ENCODE measurements at regions not wholly inside any gene's neighbourhood (a gene's known extent, or its start where the extent isn't known, plus 50 kb on each side); places are given as distances from the start of the nearest gene placed in this dataset.

DNA sequence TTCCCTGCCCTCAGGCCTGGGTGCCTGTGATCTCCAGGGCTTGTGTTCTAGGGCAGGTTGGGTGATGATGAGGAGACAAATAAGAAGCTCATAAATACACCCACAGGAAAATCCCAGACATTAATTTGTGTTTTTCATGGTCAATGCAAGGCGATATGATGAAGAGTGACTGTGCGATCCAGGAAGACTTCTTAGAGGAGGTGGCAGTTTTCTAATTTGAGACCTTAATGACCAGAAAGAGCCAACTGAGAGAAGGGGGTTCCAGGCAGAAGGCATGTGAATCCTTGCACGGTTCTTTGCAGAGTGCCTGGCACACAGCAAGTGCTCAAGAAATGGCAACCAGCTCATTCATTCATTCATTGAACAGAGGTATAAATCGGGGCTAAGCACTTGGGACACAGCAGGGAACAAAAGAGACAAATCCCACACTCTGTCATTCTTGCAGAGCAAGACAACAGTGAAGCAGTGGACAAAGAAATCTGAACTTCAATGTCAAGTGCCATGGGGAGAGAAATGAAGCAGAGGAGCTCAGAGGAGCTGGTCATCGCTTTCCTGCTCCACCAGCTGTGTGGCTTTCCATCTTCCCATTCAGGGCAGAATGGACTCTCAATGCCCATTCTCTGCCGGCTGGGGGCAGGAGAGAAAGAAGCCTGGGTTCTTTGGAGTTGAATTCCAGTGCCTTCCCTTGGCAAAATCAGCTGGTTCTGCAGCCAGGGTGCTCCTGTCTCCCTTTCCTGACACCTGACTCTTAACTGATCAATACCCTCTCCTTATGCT lies 128.3 kb downstream of the AACS start:
- DNase-seq = no peak

DNA sequence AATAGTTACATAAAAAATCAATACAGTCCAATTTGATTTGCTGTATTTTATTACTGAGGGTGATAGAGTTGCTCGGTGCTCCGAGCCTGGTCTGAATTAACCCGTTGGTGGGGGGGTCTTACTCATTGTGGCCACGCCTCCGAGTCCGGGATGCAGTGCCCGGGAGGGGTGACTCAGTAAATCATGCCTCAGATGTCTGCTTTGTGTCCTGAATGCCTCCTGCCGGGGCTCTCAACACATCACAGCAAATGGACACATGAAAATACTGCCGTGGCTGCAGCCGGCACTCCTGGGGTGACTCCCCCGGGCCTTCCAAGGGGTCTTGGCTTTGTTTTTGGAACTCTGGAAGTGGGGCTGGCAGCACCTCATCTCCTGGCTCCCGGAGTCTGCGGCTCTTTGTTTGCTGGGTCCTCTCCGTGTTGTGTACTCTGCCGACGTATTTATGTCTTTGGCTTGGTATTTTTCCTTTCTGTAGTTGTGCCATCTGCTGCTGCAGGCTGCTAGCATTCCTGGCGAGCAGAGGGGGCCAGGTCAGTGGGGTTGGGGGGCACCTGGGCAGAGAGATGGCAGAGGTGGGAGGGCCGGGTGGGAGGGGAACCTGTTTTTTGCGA lies 129.0 kb downstream of the AACS start:
- DNase-seq = peak; percentile 62

DNA sequence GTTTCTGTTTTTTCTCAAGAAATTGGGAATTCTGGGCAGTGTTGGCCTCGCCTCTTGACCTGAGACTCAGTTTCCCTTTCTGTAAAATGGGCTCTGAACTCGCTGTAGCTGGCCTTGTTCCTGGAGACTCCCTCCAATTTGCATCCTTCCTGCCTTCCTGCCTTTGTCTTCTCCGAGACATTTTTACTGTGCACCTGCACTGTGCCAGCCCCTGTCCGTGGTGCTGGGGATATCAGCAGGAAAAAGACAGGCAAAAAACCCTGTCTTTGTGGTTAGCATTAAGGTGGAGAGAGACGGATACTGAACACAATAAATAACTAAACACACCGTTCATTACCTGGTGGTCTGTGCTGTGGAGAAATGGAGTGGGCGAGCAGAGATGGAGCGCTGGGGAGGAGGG lies 129.8 kb downstream of the AACS start:
- no peak for DNase-seq

DNA sequence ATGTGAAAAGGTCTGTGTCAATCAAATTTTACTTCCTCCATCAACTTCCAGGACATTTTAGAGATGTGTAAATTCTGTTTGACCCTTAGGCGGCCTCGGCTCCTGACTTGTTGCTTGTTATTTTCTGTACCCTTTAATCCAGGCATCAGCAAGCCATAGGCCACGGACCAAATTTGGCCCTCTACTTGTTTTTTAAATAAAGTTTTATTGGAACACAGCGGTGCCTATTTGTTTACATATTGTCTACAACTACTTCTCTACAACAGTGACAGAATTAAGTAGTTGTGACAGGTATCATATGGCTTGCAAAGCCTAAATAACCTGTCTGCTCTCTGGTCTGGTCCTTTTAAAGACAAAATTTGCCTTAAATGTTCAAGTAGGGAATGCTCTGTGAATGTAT lies 132.1 kb downstream of the AACS start:
- no peak for DNase-seq

DNA sequence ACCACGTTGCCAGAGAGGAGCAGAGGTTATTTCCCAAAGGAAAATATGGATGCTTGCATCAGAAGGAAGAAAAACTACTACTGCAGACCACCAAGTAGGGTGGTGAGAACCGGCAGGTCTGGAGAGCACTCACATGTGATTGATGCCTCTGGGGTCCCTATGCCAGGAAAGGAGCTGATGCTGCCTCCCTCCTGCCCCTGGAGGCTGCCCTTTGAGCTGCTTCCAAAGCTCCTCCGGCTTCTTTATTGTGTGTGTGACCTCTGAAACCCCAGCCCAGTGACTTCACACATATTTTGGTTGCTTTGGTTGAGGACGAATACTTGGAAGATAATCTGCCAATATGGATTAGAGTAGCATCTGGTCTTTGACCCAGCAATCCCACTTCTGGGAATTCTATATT lies 133.4 kb downstream of the AACS start:
- peak; percentile 34 for DNase-seq

DNA sequence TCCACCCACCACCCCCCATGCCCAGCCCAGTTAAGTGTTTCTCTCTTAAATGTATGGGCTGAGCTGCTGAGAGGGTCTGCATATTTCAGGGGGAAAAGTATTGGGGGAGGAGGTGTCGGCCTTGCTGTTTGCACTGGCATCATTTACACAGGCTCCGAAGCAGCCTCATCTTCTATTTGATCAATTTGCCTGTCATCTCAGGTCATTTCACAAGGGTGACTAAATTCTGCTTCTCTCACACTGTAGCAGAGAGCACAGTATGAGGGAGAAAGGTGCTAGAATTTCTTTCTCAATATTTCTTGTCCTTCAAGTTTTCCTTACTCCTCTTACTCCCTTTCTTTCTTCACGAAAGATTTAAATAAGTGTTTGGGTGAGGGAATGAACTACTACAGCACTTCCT lies 135.9 kb downstream of the AACS start:
- DNase-seq = no peak

DNA sequence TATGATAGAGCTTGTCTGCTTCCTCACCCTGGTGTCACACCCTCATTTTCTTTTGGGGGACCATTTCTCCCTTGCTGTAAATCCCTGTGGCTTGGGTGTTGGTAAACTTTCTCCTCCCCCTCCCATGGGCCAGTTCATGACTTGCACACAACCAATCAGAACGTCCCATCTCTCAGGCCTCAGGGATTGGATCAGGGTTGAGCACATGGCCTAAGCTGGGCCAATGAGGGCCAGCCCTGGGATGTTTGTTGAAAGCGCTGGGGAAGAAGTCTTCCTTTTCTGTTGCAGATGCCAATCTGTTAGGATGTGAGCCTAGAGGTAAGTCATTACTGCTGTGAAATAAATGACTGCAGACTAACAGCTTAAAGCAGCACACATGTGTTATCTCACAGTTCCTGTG lies 136.7 kb downstream of the AACS start:
- DNase-seq = no peak

DNA sequence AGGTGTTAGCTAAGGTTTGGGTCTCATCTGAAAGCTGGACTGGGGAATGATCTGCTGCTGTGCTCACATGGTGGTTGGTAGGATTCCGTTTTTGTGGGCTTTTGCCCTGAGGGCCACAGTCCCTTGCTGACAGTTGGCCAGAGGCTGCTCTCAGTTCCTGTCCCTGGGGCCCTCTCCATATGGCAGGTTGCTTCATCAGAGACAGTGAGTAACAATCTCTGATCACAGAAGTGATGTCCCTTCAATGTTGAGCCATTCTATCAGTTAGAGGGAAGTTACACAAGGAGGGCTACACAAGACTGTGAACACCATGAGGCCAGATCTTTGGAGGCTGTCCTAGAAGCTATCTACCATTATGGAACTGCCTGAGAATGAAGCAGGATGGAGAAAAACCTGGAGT lies 137.2 kb downstream of the AACS start:
- DNase-seq = no peak

DNA sequence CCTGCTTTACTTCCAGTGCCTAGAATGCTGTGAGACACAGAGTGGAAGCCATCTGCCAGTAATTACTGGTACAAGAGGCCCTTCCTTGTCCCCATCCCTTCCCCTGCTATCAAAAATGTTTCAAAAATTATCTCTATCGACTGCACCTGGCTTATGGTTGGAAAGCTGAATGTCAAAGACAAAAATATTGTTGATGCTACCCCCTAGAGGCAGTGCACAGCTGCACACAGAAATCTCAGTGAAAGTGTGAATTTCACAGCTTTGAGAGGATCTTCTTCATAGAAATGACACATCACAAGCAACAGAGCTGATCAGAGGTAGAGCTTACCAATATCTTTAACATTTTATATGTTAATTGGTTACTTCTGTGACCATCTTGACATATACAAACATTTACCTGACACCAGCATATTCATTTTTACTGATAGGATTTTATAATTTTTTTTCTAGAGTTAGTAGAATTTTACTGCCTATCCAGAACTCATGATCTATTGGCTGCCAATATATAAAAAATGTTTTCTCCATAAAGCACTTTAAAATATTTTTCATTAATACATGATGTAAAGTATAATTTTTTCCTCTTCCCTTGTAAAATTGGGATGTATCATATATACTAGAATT lies 138.0 kb downstream of the AACS start:
- peak; percentile 22 for DNase-seq

DNA sequence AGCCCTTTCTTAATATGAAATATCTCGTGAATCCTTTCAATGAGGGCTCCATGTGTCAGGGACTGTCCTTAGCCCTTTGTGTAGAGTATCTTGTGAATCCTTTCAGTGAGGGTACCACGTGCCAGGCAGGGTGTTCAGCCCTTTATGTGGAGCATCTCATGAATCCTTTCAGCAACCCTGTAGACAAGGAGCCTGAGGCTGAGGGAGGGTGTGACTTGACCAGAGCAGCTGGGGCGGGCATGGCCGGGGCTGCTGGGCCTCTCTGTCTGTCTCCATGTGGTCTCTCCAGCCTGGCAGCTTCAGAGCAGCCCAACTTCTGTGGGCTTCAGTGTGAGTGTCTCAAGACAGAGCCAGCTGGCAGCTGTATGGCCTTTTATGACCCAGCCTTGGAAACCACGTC lies 140.2 kb downstream of the AACS start:
- DNase-seq = no peak

DNA sequence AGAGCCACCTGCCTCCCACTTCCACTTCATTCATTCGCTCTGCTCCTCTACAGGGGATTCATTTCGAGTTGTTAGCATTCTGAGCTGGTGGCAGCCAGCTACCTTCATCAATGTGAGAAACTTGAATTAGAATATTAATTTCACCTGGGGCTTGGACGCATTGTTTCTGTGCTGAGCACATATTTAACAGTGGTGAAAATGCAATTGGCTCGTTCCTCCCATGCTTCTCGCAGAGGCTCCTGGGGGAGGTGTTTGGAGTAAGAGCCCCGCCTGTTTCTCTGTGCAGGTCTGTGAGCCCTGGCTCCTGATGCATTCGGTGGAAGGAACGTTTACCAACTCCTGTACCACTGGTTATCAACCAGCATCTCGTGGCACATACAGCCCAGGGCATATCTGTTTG lies 141.5 kb downstream of the AACS start:
- no peak for DNase-seq

DNA sequence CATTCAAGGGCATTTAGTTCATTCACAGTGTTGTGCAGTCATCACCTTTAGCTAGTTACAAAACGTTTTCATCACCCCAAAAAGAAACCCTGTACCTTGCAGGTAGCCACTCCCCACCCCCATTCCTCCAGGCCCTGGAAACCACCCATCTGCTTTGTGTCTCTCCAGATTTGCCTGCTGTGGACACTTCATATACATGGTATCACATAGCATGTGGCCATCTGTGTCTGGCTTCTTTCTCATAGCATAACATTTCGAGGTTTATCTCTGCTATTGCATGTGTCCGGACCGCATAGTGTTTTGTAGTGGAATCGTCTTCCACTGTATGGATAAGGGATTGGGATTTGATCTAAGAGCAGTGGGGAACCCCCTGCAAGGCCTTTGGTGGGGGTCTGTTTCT lies 143.1 kb downstream of the AACS start:
- DNase-seq = no peak

DNA sequence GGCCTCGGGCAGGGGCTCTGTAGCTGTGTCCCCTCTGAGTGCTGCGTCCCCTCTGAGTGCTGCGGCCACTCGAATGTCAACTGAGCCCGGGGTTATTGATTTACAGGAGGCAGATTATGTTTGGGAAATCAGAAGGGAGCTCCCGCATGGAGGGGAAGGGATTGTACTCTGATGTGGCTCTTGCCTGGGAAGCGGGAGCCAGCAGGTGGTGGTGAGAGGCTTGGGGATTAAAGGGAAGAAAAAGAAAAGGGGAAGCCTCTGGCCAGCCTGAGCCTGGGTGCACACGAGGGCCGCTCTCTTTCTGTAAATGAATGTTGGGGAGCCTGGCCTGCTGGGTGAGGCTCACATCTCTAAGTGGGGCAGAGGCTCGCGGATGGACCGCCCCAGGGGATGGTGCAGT lies 143.7 kb downstream of the AACS start:
- no peak for DNase-seq

DNA sequence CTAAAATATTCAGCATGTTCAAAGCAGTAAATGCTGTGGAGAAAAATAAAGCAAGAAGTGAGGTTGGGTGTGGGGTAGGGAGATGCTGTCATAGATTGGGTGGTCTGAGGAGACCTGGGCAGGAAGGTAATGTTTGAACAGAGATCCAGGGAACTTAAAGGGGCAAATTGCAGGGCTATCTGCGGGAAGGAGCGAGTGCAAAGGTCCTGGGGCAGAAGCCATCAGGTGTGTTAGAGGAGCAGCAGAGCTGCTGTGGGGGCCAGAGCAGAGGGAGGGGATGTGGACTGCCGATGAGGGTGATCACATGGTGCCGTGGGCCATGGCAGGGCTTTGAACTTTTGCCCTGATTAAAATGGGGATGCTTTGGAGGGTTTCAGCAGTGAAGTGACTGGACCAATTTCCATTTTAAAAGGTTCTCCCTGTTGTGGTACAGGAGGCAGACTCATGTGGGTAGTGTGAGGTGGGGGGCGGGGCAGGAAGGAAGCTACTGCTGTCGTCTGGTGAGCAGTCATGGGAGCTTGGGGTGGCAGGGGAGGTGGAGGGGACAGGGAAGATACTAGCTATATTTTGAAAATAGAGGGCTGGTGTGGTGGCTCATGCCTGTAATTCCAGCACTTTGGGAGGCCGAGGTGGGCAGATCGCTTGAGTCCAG lies 145.0 kb downstream of the AACS start:
- DNase-seq = no peak

DNA sequence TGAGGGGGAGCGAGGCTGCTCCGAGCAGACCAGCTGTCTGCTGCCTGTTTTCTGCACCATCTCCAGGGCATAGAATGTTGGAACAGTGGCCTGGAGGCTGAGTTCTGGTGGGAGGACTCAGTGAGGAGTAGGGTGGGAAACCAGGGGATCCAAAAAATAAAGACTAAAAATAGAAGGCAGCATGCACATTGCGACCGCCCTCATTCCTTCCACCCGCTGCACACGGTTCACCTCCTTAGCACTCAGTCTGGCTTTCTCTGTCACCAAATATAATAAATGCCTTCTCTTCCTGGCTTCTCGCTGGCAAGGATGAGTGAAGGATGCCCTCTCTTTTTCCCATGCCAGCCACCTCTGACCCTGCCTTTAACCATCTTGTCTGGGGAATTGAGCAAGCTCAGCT lies 146.2 kb downstream of the AACS start:
- no peak for DNase-seq

DNA sequence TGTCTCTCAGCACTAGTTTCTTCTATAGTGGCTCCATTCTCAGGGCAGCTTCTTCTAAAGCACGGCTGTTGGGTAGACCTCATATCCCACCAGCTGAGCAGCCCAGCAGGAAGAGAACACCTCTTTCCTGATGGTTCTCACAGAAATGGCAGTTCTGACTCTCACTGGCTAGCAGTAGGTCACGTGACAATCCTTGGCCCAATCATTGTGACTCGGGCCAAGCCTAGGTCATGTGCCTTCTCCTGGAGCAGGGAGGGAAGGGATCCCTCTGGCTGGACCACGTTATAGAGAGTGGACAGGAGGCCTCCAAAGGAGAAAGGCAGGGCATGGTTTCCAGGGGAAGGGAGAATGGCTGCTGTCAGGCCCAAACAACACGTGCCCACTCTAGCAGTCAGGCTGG lies 149.1 kb downstream of the AACS start:
- DNase-seq = no peak

DNA sequence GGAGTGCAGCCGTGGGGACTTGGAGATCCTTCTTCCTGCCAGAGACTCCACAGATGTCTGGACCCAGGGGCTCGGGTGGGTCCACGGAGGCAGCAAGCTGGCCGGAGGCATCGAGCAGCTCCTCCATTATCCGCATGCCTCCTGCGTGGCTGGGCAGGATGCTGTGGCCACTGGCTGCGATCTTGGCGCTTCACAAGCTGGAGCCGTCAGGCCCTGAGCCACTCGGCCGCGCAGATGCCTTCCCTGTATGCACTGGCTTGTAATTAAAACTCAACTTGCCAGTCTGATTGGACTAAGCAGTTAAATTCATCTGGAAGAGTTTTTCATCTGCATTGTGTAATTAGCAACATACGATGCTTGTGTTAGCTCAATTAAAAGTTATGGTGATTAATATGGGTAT lies 151.5 kb downstream of the AACS start:
- no peak for DNase-seq

DNA sequence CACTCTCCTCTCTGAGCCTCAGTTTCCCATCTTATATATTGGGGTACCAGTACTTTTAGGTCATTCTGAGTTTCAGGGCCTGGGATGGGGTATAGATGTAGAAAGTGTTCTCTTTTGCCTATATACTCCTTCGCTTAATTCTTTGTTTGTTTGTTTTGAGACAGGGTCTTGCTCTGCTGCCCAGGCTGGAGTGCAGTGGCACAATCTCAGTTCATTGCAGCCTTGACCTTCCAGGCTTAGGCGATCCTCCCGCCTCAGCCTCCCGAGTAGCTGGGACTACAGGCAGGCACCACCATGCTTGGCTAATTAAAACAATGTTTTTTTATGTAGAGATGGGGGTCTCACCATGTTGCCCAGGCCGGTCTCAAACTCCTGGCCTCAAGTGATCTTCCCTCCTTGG lies 152.1 kb downstream of the AACS start:
- DNase-seq = no peak

DNA sequence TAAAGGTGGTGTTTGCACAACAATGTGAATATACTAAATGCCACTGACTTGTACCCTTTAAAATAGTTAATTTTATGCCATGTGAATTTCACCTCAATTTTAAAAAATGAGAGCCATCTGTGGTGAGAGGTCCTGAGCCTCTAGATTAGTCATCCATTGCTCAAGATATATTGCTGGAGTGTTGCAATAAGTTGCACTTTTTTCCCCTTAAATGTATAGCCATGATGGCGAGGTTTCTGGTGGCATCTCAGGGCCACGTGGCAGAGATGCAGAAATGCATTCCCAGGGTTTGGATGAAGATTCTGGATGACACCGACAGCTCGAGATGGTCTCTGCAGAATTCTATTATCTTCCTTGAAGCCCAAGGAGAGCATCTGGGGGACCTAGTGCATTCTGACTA lies 153.7 kb downstream of the AACS start:
- DNase-seq = no peak

DNA sequence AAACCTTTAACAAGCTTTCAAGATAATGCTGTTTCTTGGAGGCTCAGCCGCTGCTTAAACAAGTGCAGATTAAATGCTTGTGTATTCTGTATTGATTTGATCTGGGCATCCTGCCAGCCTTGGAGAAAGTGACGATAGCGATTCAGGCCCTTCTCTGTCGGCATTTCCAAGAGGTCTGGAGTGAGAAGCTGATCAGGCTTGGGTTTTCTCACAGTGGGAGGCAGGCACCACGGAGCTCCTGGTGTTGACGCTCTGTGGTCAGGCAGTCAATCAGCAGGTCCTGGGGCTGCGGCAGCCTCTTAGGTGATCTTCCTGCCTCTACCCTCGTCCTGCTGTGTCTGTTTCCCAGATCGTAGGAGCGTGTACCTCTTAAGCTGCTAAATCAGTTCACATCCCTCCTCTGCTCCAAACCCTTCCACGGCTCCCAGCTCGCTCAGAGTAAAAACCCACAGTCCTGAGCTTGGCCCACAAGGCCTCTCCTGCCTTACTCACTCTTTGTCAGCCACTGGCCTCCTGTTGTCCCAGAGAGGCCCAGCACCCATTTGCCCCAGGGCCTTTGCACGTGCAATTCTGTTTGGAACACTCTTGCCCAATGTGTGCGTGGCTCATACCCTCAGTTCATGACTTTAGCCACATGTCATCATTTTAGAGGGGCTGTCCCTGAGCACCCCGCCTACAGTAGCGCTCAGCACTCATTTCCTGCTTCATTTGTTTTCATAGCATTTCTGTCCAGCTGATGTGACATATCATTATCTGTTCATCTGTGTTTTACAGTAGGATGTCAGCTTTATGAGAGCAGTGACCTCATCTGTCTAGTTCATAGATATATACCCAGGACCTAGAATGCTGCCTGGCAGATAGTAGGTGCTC lies 155.4 kb downstream of the AACS start:
- DNase-seq = peak; percentile 22

DNA sequence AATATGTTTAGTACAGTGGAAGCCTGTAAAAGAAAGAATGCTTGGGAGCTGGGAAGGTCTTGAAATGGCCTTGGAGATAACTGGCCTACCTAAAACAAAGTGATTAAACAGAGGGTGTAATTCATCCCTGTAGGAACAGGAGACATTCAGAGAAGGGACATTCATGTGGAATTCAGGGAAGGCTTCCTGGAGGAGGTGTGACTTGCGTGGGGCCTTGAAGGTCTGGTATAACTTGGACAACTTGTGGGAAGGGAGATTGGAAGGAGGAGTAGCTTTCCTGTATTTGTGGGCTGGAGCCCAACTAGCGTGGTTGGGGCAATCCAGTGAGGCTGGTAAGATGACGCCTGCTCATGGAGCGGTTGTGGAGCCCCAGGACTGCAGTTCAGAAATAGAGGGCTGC lies 156.4 kb downstream of the AACS start:
- no peak for DNase-seq

DNA sequence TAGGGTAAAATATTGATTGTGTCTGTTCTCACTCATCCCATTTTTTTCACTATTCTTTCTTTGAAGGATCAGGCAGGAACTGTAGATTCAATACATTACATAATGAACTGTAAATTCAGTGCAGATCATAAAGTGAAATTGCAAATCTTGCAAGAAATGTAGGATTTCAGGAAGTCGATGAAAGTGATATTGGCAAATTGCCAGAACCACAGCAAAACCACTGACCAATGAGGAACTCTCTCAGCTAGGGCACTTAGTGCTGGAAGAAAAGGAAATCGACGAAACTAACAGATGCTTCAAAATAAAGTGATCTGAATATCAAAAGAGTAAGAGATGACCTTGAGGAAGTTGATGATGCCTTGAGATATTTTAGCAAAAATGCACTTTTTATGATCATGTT lies 157.6 kb downstream of the AACS start:
- DNase-seq = no peak

DNA sequence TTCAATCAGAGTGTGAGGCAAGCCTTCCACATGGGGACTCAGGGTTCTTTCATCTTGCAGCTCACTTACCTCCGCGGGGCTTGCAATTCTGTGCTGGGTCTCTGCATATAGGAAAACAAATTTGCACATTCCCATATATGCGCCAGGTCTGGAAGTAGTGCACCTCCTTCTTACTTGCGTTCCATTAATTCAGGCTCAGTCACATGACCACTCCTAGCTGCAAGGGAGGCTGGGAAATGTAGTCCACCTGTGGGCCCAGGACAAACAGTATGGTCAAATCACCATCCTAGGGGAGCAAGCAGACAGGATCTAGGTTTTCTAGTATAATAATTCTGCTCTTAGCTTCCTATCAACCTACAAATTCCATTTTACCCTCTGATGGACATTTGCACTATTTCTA lies 160.4 kb downstream of the AACS start:
- DNase-seq = no peak

Measured in retina (tissue), 1 donor.